Fibroblast of the aortic adventitia (primary cell): ENCODE measurements at regions not wholly inside any gene's neighbourhood (a gene's known extent, or its start where the extent isn't known, plus 50 kb on each side); places are given as distances from the start of the nearest gene placed in this dataset.

Experiments
- DNase-seq: peaks from one replicate; pipeline ENCODE4 v3.0.0-alpha.2; 2010; ENCODE audit warnings: low read depth
- H3K4me3 ChIP-seq: 2 replicates; pipeline ENCODE4 v1.5.1; 2011; ENCODE audit warnings: low read depth, mild to moderate bottlenecking, control low read depth, low read length, moderate library complexity
- TF ChIP-seq, protein P1 (sequence below): IDR thresholded peaks from 2 replicates; pipeline ENCODE4 v1.5.1; 2011; ENCODE audit warnings: mild to moderate bottlenecking, low read length, control low read depth, inconsistent platforms; ENCODE audit not compliant: insufficient read depth

DNA sequence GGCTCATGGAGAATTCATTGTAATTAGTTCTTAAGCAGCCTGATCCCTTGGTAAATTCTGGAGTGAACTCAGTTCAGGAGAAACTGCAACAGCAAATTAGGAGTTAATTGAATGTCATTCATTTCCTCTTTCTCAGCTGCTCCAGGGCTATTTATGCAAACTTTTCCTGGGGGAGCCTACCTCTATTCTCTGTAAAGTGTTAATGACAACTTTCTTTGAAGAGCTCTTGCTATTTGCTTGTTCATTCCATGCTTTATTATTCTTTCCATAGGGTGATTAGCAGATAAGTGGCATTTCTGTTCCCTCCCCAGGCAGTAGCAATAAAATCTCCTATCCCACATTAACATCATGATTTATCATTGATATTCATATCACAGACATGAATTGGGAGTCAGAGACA, 267.6 kb upstream of the DDI1 start:
- TF ChIP-seq, protein P1, sequence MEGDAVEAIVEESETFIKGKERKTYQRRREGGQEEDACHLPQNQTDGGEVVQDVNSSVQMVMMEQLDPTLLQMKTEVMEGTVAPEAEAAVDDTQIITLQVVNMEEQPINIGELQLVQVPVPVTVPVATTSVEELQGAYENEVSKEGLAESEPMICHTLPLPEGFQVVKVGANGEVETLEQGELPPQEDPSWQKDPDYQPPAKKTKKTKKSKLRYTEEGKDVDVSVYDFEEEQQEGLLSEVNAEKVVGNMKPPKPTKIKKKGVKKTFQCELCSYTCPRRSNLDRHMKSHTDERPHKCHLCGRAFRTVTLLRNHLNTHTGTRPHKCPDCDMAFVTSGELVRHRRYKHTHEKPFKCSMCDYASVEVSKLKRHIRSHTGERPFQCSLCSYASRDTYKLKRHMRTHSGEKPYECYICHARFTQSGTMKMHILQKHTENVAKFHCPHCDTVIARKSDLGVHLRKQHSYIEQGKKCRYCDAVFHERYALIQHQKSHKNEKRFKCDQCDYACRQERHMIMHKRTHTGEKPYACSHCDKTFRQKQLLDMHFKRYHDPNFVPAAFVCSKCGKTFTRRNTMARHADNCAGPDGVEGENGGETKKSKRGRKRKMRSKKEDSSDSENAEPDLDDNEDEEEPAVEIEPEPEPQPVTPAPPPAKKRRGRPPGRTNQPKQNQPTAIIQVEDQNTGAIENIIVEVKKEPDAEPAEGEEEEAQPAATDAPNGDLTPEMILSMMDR = no peak
- no peak overlapping the region for H3K4me3 ChIP-seq
- no peak for DNase-seq

DNA sequence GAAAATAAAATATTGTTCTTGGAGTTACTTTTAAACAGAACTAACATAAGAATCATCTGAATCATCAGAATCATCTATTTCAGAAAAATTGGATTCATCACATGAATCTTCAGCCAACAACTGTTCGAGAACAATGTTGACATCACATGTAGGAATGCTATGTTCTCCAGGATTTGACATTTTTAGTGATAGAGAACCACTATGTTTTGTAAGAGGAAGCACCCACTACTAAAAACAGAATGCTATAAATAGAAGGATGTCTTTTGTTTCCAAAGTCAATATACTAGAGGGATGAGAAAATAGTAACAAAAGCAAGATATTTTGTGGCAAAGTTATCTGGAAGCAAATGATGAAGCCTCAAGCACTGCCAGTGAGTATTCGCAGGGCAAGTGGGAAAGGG, 263.4 kb upstream of the DDI1 start:
- peak; percentile 98 for DNase-seq
- TF ChIP-seq, protein P1 = no peak
- H3K4me3 ChIP-seq = no peak overlapping the region

DNA sequence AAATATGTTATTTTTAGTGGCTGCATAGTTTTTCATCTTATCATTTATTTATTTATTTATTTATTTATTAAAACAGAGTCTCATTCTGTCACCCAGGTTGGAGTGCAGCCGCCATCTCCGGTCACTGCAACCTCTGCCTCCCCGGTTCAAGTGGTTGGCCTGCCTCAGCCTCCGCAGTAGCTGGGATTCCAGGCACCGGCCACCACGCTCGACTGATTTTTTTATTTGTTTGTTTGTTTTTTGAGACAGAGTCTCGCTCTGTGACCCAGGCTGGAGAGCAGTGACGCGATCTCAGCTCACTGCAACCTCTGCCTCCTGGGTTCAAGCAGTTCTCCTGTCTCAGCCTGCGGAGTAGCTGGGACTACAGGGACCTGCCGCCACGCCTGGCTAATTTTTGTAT, 262.9 kb upstream of the DDI1 start:
- no peak for DNase-seq
- TF ChIP-seq, protein P1 = no peak

DNA sequence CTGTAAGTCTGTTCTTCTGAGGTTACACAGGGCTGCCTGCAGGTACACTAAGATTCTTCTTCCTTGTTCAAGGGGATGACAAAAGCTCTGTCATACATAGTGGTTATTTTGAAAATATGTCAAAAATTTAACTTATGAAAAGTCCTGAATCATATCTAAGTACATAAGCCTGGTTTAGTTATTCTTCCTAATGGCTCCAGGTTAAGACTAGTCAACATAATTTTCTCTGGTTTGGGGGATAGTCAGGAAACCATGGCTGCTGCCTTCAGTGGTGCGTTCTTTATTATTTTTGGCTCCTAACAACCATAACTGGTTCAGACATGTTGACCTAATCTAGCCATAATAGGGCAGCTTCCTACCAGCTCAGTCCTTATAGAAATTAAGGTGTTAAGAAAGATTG, 257.4 kb upstream of the DDI1 start:
- no peak overlapping the region for H3K4me3 ChIP-seq
- TF ChIP-seq, protein P1 = no peak
- DNase-seq = peak; percentile 7

More for the DNA sequence above, 262.9 kb upstream of the DDI1 start:
- no peak overlapping the region for H3K4me3 ChIP-seq

DNA sequence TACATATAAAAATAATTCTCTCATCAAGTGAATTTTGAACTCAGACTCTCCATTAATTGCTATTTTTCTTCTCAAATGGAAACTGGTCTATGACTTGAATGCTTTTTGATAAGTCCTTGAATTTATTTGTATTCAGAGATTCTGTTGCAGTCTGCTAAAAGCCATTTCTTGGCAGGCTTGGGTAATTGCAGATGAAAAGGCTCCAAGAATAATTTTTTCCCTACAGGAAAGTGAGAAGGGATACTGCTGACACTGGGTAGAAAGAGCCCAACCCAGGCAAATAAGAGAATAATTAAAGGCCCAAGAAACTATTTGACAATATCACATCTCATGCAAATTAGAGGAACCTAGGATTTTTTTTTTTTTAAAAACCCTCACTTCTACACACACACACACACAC, 246.5 kb upstream of the DDI1 start:
- H3K4me3 ChIP-seq = no peak overlapping the region
- DNase-seq = peak; percentile 74
- TF ChIP-seq, protein P1 = no peak

DNA sequence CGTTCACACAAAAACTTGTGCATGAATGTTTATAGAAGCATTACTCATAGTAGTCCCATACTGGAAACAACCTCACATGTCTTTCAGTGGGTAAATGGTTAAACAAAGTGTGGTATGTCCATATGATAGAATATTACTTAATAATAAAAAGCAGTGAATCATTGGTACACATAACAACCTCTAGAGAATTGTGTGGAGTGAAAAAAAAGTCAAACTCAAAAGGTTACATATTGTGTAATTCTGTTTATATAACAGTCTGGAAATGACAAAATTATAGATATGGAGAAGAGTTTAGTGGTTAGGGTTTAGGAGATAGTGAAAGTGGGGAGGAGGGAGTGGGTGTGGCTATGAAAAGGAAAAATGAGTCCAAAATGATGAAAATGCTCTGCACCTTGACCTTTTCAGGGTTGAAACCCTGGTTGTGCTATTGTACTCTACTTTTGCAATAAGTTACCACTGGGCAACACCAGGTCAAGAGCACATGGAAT, 243.4 kb upstream of the DDI1 start:
- TF ChIP-seq, protein P1 = no peak
- no peak overlapping the region for H3K4me3 ChIP-seq
- peak; percentile 83 for DNase-seq

DNA sequence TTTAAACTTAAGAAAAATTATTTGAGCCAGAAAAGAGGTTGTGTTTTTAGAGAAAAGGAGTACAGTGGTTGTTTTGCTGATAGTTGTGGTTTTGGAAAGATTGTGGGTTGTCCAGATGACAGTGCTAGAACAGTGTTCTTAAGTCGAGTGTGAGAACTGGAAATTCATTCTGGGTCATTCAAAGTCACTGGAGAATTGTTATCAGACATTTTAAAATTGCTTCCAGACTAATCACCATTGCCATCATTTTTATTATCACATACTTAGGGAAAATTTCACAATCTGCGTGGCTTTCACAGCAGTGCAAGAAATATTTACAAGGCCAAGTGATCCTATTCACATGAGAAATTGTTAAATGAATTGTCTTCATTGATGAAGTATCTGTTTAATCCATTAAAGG, 242.2 kb upstream of the DDI1 start:
- DNase-seq = peak; percentile 96
- H3K4me3 ChIP-seq = no peak overlapping the region
- TF ChIP-seq, protein P1 = no peak
